Breast epithelium (tissue), 4 donors: ENCODE measurements at regions not wholly inside any gene's neighbourhood (a gene's known extent, or its start where the extent isn't known, plus 50 kb on each side); places are given as distances from the start of the nearest gene placed in this dataset.

Source experiments
- DNase-seq, 2 donors: peaks; one replicate each; pipeline ENCODE4 v3.0.0-alpha.2; 2019; ENCODE audit warnings: low spot score in 2 of 2
- H3K27ac ChIP-seq, 2 donors: fragments of 200-600 bp; sonication (generic) in 1 of 2; one replicate each; pipeline ENCODE4 v1.5.1; 2016 to 2019; ENCODE audit warnings: mild to moderate bottlenecking in 1 of 2
- H3K27me3 ChIP-seq, 2 donors: fragments of 200-600 bp; sonication (generic) in 1 of 2; one replicate each; pipeline versions ENCODE4 v1.5.1 to v1.6.0; 2017 to 2019; ENCODE audit warnings: control low read depth in 1 of 2, mild to moderate bottlenecking in 1 of 2
- H3K36me3 ChIP-seq: fragments of 200-600 bp; one replicate; pipeline ENCODE4 v1.5.1; 2019
- H3K4me1 ChIP-seq, 2 donors: fragments of 200-600 bp; sonication (generic); one replicate each; pipeline ENCODE4 v1.5.1; 2016 to 2019; ENCODE audit warnings: control low read depth in 1 of 2
- H3K4me3 ChIP-seq, 3 donors: fragments of 200-600 bp; sonication (generic); 1 replicate in 2 of 3; 2 replicates in 1 of 3; pipeline ENCODE4 v1.5.1; 2016 to 2019; ENCODE audit warnings: mild to moderate bottlenecking in 3 of 3, moderate library complexity in 2 of 3
- H3K9me3 ChIP-seq, 2 donors: fragments of 200-600 bp; sonication (generic) in 1 of 2; one replicate each; pipeline ENCODE4 v1.5.1; 2016 to 2019; ENCODE audit warnings: control low read depth in 1 of 2
- POLR2A ChIP-seq: fragments of 450-650 bp; IDR thresholded peaks from one replicate; pipeline ENCODE4 v1.6.1; 2016; ENCODE audit warnings: antibody characterized with exemption, mild to moderate bottlenecking, moderate library complexity
- POLR2AphosphoS5 ChIP-seq, 3 donors: sonication (generic); formaldehyde crosslinking; IDR thresholded peaks; one replicate each; pipeline ENCODE4 v1.6.1; 2017; ENCODE audit warnings: antibody characterized with exemption in 3 of 3
- intact Hi-C: fragments of 100-400 bp; cut with DNase I; formaldehyde crosslinking; loops from one replicate; pipeline ENCODE4 v1.15.1; 2023; ENCODE audit warnings: low total_unique reads
- TF ChIP-seq, protein P1 (sequence below), 3 donors: fragments of 450-650 bp; IDR thresholded peaks; one replicate each; pipeline ENCODE4 v1.5.1; 2016 to 2017; ENCODE audit warnings: antibody characterized with exemption in 3 of 3, mild to moderate bottlenecking in 3 of 3, moderate library complexity in 3 of 3

DNA sequence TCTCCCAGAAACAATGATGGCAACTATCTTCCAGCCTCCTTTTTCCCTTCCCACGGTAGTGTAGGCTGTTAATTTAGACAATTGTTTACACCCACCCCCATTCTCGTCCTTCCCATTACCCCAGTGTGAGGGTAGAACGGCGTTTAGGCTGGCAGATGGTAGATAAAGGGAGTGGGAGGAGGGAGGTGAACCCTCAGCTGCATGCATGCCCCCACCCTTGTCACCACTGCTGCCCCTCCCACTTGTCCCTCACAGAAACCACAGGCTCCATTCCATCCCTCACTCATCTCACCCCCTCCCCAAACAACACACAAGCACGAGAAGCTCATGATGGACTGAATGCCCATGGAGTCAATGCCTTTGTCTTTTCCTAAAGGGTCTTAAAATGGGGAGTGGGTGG is 107.9 kb upstream of the PARD3B start:
- TF ChIP-seq POLR2A (no peak), POLR2AphosphoS5 (IDR thresholded peaks at IDR 0.05) (no peak)
- TF ChIP-seq, protein P1, sequence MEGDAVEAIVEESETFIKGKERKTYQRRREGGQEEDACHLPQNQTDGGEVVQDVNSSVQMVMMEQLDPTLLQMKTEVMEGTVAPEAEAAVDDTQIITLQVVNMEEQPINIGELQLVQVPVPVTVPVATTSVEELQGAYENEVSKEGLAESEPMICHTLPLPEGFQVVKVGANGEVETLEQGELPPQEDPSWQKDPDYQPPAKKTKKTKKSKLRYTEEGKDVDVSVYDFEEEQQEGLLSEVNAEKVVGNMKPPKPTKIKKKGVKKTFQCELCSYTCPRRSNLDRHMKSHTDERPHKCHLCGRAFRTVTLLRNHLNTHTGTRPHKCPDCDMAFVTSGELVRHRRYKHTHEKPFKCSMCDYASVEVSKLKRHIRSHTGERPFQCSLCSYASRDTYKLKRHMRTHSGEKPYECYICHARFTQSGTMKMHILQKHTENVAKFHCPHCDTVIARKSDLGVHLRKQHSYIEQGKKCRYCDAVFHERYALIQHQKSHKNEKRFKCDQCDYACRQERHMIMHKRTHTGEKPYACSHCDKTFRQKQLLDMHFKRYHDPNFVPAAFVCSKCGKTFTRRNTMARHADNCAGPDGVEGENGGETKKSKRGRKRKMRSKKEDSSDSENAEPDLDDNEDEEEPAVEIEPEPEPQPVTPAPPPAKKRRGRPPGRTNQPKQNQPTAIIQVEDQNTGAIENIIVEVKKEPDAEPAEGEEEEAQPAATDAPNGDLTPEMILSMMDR (IDR thresholded peaks at IDR 0.05): no peak
- no peaks in the 10 kb centered on the region for H3K36me3 ChIP-seq
- H3K27me3 ChIP-seq: no peaks in the 10 kb centered on the region
- no peaks in the 10 kb centered on the region for H3K4me1 ChIP-seq
- H3K9me3 ChIP-seq: peaks cover 0 to 6% of the 10 kb centered on the region in 2 donors
- intact Hi-C loops: loop anchor here (5.0 kb wide), 1 partner anchor 700 kb away; no protein-coding TSS in a partner anchor
- no peak overlapping the region for H3K4me3 ChIP-seq
- no peak overlapping the region for H3K27ac ChIP-seq
- no peak for DNase-seq

DNA sequence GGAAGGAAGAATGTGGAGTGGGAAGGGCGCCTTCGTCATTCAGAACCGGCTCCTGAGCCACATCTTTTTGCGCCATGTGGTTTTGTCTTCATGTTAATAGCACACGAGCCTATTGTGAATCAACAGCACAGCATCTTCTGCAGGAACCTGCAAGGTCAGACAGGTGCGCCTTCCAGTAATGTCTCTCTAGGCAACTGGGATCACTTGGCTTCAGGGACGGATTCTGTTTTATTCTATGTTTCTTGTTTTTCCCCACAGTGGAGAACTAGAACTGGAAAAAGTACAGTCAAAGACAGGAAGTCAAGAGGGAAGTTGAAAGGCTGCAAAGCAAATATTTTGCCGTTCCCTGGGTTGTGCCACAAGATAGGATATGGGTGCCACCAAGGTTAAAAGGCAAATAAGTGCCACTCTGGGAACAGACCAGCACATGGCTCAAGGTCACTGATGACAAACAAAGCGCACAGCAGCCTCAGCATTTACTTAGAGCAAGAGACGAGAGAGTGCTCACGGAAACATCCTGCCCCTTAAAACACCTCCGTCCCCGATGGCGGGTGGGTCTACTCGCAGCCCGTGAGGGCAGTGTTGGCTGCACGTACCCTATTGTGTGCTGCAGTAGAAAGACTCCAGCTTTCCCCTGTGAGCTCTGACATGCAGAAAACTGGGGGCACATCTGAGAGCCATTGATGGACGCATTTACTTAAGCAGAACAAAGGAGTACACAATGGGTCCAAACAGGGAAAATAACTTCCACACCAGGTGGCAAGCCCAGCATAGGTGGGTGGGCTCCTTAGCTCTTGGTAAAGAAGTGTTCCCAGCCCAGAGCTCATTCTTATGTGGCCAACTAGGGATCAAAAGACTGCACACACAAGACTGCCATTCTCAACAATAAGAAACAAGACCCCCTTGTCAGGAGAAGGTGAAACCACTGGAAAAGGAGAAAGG is 107.2 kb upstream of the PARD3B start:
- intact Hi-C loops: loop anchor here (5.0 kb wide), 1 partner anchor 699 kb away; no protein-coding TSS in a partner anchor
- Histone ChIP-seq H3K27me3 (no peaks in the 10 kb centered on the region), H3K4me1 (no peaks in the 10 kb centered on the region), H3K36me3 (no peaks in the 10 kb centered on the region), H3K27ac (no peak overlapping the region), H3K9me3 (no peaks in the 10 kb centered on the region), H3K4me3 (no peak overlapping the region)
- DNase-seq: no peak
- TF ChIP-seq POLR2AphosphoS5 (IDR thresholded peaks at IDR 0.05) (no peak), POLR2A (no peak)
- TF ChIP-seq, protein P1 (IDR thresholded peaks at IDR 0.05): no peak

DNA sequence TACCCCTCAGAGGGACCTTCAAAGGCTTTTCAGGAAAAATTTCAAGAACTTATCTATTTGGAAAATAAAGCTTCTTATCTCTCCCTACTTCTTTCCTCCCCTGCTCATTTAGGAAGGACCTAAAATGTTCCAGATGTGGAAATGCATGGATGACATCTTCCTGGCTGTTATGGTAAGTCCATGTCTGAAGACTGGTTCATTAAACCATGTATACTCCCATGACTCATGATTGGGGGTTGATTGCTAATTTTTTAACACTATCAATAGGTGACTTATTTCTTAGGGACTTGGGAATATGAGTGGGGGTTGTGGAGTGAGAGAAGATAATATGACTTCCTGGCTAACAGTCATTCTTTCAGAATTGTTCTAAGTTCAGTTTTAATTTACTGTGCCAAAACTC is 104.0 kb upstream of the PARD3B start:
- Histone ChIP-seq H3K27me3 (no peaks in the 10 kb centered on the region), H3K4me3 (no peak overlapping the region), H3K4me1 (no peaks in the 10 kb centered on the region), H3K9me3 (no peaks in the 10 kb centered on the region), H3K36me3 (no peaks in the 10 kb centered on the region), H3K27ac (no peak overlapping the region)
- TF ChIP-seq POLR2A (no peak), POLR2AphosphoS5 (IDR thresholded peaks at IDR 0.05) (no peak)
- TF ChIP-seq, protein P1 (IDR thresholded peaks at IDR 0.05): no peak
- DNase-seq: no peak
- intact Hi-C loops: loop anchor here (5.0 kb wide), 1 partner anchor 1116 kb away; no protein-coding TSS in a partner anchor

DNA sequence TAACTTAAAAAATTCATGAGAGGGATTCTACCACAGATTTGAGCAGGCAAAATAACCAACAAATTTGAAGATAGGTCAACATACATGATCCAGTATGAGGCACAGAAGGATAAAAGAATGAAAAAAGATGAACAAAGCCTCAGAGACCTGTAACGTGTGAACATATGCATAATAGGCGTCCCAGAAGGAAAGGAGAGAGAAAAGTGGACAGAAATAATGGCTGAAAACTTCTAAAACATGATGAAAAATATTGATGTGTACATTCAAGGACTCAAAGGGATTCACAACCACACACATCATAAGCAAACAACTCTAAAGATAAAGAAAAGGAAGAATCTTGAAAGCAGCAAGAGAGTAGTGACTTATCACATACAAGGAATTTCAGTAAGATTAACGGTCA is 100.1 kb upstream of the PARD3B start:
- intact Hi-C loops: no loop called here
- H3K9me3 ChIP-seq: no peaks in the 10 kb centered on the region
- no peak overlapping the region for H3K4me3 ChIP-seq
- no peaks in the 10 kb centered on the region for H3K36me3 ChIP-seq
- DNase-seq: no peak
- no peaks in the 10 kb centered on the region for H3K4me1 ChIP-seq
- H3K27me3 ChIP-seq: no peaks in the 10 kb centered on the region
- TF ChIP-seq POLR2AphosphoS5 (IDR thresholded peaks at IDR 0.05) (no peak), POLR2A (no peak)
- TF ChIP-seq, protein P1 (IDR thresholded peaks at IDR 0.05): no peak
- H3K27ac ChIP-seq: no peak overlapping the region

DNA sequence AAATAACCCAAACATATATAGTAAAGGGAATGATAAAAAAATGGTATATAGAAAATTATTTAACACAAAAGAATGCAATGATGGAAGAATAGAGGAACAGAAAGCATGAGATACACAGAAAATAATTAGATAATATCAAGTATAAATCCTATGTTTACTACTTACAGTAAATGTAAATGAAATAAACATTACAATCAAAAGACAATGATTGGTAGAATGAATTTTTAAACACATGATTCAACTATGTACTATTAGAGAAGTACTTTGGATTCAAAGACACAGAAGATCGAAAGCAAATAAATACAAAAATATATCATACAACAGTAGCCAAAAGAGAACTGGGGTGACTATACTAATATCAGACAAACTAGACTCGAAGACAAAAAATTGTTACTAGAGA is 97.6 kb upstream of the PARD3B start:
- no peak for DNase-seq
- Histone ChIP-seq H3K4me1 (no peaks in the 10 kb centered on the region), H3K9me3 (no peaks in the 10 kb centered on the region), H3K36me3 (no peaks in the 10 kb centered on the region), H3K4me3 (no peak overlapping the region), H3K27me3 (no peaks in the 10 kb centered on the region), H3K27ac (no peak overlapping the region)
- intact Hi-C loops: no loop called here
- TF ChIP-seq, protein P1 (IDR thresholded peaks at IDR 0.05): no peak
- TF ChIP-seq POLR2AphosphoS5 (IDR thresholded peaks at IDR 0.05) (no peak), POLR2A (no peak)
